Right atrium auricular region (tissue), 2 donors: ENCODE measurements at regions not wholly inside any gene's neighbourhood (a gene's known extent, or its start where the extent isn't known, plus 50 kb on each side); places are given as distances from the start of the nearest gene placed in this dataset.

Experiments
- DNase-seq: peaks from one replicate; pipeline ENCODE4 v3.0.0-alpha.2; 2019; ENCODE audit warnings: low spot score
- H3K27ac ChIP-seq, 2 donors: fragments of 200-600 bp; sonication (generic); 1 replicate in 1 of 2; 2 replicates in 1 of 2; pipeline ENCODE4 v1.5.1; 2016 to 2019
- H3K27me3 ChIP-seq, 2 donors: fragments of 200-600 bp; sonication (generic); one replicate each; pipeline versions ENCODE4 v1.5.1 to v1.6.0; 2017 to 2019
- H3K36me3 ChIP-seq: fragments of 200-600 bp; sonication (generic); one replicate; pipeline ENCODE4 v1.5.1; 2016
- H3K4me1 ChIP-seq, 2 donors: fragments of 200-600 bp; sonication (generic); one replicate each; pipeline versions ENCODE4 v1.5.1 to v1.6.0; 2017 to 2019
- H3K4me3 ChIP-seq, 2 donors: fragments of 200-600 bp; sonication (generic); 1 replicate in 1 of 2; 2 replicates in 1 of 2; pipeline ENCODE4 v1.5.1; 2017 to 2019; ENCODE audit warnings: mild to moderate bottlenecking in 1 of 2, moderate library complexity in 1 of 2
- H3K9me3 ChIP-seq, 2 donors: fragments of 200-600 bp; sonication (generic); one replicate each; pipeline ENCODE4 v1.5.1; 2019
- TF ChIP-seq, protein P1 (sequence below), 2 donors: fragments of 200-600 bp; sonication (generic); IDR thresholded peaks; one replicate each; pipeline ENCODE4 v1.5.1; 2019; ENCODE audit warnings: antibody characterized with exemption in 2 of 2

DNA sequence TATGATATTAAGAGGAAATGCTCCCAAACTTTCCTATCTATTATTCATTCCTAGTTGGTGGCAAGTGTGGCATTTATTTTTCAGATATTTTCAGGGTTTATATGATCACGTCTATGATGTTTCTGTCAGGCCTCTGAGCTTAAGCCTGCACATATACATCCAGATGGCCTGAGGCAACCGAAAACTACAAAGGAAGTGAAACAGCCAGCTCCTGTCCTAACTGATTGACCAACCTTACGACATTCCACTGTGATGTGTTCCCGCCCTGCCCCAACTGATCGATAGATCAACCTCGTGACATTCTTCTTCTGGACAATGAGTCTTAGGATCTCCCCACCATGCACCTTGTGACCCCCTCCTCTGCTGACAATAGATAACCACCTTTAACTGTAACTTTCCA is 67.6 kb upstream of the CTSO start:
- no peaks in the 10 kb centered on the region for H3K27me3 ChIP-seq
- no peaks in the 10 kb centered on the region for H3K36me3 ChIP-seq
- DNase-seq, result no peak
- H3K27ac ChIP-seq, result no peak overlapping the region
- no peak overlapping the region for H3K4me3 ChIP-seq
- TF ChIP-seq, protein P1, sequence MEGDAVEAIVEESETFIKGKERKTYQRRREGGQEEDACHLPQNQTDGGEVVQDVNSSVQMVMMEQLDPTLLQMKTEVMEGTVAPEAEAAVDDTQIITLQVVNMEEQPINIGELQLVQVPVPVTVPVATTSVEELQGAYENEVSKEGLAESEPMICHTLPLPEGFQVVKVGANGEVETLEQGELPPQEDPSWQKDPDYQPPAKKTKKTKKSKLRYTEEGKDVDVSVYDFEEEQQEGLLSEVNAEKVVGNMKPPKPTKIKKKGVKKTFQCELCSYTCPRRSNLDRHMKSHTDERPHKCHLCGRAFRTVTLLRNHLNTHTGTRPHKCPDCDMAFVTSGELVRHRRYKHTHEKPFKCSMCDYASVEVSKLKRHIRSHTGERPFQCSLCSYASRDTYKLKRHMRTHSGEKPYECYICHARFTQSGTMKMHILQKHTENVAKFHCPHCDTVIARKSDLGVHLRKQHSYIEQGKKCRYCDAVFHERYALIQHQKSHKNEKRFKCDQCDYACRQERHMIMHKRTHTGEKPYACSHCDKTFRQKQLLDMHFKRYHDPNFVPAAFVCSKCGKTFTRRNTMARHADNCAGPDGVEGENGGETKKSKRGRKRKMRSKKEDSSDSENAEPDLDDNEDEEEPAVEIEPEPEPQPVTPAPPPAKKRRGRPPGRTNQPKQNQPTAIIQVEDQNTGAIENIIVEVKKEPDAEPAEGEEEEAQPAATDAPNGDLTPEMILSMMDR (IDR thresholded peaks at IDR 0.05), result no peak
- H3K4me1 ChIP-seq, result no peaks in the 10 kb centered on the region
- H3K9me3 ChIP-seq, result no peaks in the 10 kb centered on the region

DNA sequence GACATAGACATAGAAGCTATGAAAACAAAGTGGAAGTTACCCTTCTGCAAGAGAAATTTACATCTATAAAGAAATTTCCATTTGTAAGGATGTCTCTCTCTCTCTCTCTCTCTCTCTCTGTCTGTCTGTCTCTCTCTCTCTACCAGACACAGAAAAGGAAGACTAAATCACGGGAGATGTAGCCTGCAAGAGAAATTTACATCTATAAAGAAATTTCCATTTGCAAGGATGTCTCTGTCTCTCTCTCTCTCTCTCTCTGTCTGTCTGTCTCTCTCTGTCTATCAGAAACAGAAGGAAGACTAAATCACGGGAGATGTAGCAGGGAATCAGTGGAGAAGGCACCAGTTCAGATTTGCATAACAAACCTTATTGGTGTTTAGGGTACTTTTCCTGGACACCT is 65.6 kb upstream of the CTSO start:
- DNase-seq, result no peak
- Histone ChIP-seq H3K27ac (no peak overlapping the region), H3K27me3 (no peaks in the 10 kb centered on the region), H3K4me1 (no peaks in the 10 kb centered on the region), H3K9me3 (no peaks in the 10 kb centered on the region), H3K4me3 (no peak overlapping the region), H3K36me3 (no peaks in the 10 kb centered on the region)
- TF ChIP-seq, protein P1 (IDR thresholded peaks at IDR 0.05), result no peak

DNA sequence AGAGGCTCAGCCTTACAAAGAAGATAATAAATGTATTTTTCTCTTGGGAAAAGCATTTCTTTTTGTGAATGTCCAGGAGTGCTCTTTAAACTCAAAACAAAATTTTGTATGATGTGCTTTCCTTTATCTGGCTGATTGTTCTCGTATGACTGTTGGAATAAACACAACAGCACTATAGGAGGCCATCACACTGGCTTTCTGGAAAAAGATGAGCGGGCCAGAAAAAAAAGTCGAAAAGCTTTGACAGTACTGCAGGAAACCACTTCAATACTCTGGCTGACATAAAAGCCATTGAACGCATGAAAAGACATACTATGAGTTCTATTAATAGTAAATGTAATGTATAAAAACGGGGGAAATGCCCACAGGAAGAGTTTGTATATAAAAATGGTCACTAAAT is 64.7 kb upstream of the CTSO start:
- Histone ChIP-seq H3K9me3 (no peaks in the 10 kb centered on the region), H3K36me3 (no peaks in the 10 kb centered on the region), H3K4me1 (no peaks in the 10 kb centered on the region), H3K27ac (no peak overlapping the region), H3K27me3 (no peaks in the 10 kb centered on the region), H3K4me3 (no peak overlapping the region)
- no peak for DNase-seq
- TF ChIP-seq, protein P1 (IDR thresholded peaks at IDR 0.05), result no peak

DNA sequence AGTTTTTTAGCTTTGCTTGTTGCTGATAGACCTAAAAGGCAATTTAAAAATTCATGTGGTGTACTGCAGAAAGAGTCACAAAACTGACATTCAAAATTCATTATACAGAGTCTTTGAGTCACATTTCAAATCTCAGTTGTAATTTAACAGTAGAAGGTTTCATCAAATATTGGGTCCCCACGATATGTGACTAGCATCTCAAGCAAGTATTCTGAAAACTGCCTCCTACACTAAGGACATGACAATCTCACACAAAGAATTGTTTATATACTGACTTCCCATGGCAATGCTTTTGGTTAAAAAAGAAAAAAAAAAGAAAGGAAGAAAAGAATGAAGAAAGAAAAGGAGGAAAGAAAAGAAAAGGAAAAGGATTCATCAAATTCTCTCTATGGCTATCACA is 62.1 kb upstream of the CTSO start:
- H3K4me3 ChIP-seq, result no peak overlapping the region
- TF ChIP-seq, protein P1 (IDR thresholded peaks at IDR 0.05), result no peak
- H3K27me3 ChIP-seq, result no peaks in the 10 kb centered on the region
- H3K27ac ChIP-seq, result no peak overlapping the region
- H3K9me3 ChIP-seq, result no peaks in the 10 kb centered on the region
- H3K36me3 ChIP-seq, result no peaks in the 10 kb centered on the region
- H3K4me1 ChIP-seq, result no peaks in the 10 kb centered on the region
- no peak for DNase-seq

DNA sequence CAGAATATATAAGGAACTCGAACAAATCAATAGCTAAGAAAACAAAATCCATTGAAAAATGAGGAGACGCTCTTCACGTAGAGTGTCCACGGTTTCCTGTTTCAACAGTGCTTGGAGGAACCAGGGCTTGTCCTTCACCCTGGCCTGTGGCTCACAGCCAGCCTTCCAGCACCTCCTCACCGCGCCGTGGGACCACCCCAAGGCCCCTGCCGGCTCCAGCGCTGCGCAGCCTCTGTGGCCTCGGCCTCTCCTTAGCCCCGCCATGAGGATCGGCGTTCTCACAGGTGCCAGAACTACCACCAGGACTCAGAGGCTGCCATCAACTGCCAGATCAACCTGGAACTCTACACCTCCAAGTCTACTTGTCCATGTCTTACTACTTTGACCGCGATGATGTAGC is 52.5 kb upstream of the CTSO start:
- TF ChIP-seq, protein P1 (IDR thresholded peaks at IDR 0.05), result no peak
- Histone ChIP-seq H3K27ac (no peak overlapping the region), H3K27me3 (no peaks in the 10 kb centered on the region), H3K36me3 (no peaks in the 10 kb centered on the region), H3K9me3 (no peaks in the 10 kb centered on the region), H3K4me3 (no peak overlapping the region), H3K4me1 (no peaks in the 10 kb centered on the region)
- no peak for DNase-seq
